HG02981 (cell line): ENCODE measurements at regions not wholly inside any gene's neighbourhood (a gene's known extent, or its start where the extent isn't known, plus 50 kb on each side); places are given as distances from the start of the nearest gene placed in this dataset.

Experiments used
- ATAC-seq: cut with Tn5 transposase; IDR thresholded peaks from one replicate; pipeline ENCODE4 v1.9.1; 2021; ENCODE audit warnings: mild to moderate bottlenecking, moderate library complexity; ENCODE audit not compliant: unreplicated experiment

GRCh38 chr3:135849827-135850226, 115.7 kb upstream of the PPP2R3A start:
- ATAC-seq = no peak

- ATAC-seq = no peak
These were observed 114.1 kb upstream of the PPP2R3A start for GRCh38 chr3:135851201-135852081.

- ATAC-seq = no peak
These were observed 111.5 kb upstream of the PPP2R3A start for GRCh38 chr3:135853981-135854380.

GRCh38 chr3:135860761-135861160, 104.8 kb upstream of the PPP2R3A start:
- no peak for ATAC-seq

GRCh38 chr3:135862361-135862760, 103.2 kb upstream of the PPP2R3A start:
- ATAC-seq = no peak

GRCh38 chr3:135864060-135864459, 101.5 kb upstream of the PPP2R3A start:
- ATAC-seq = no peak

GRCh38 chr3:135865085-135865484, 100.4 kb upstream of the PPP2R3A start:
- ATAC-seq = no peak

GRCh38 chr3:135865553-135865952, 100.0 kb upstream of the PPP2R3A start:
- ATAC-seq = no peak

GRCh38 chr3:135867911-135868310, 97.6 kb upstream of the PPP2R3A start:
- no peak for ATAC-seq

- ATAC-seq = no peak
These were observed 96.7 kb upstream of the PPP2R3A start for GRCh38 chr3:135868801-135869200.

GRCh38 chr3:135869439-135870105, 96.0 kb upstream of the PPP2R3A start:
- no peak for ATAC-seq

- ATAC-seq = no peak
These were observed 94.2 kb upstream of the PPP2R3A start for GRCh38 chr3:135871311-135871710.

GRCh38 chr3:135874035-135874434, 91.5 kb upstream of the PPP2R3A start:
- no peak for ATAC-seq

- no peak for ATAC-seq
These were observed 87.0 kb upstream of the PPP2R3A start for GRCh38 chr3:135878501-135878900.

- ATAC-seq = no peak
These were observed 79.6 kb upstream of the PPP2R3A start for GRCh38 chr3:135885885-135886284.

- ATAC-seq = no peak
These were observed 78.3 kb upstream of the PPP2R3A start for GRCh38 chr3:135887220-135887619.

- ATAC-seq = no peak
These were observed 76.1 kb upstream of the PPP2R3A start for GRCh38 chr3:135889443-135889842.

GRCh38 chr3:135891121-135891520, 74.4 kb upstream of the PPP2R3A start:
- ATAC-seq = no peak

GRCh38 chr3:135895106-135895733, 70.3 kb upstream of the PPP2R3A start:
- no peak for ATAC-seq

- no peak for ATAC-seq
These were observed 69.8 kb upstream of the PPP2R3A start for GRCh38 chr3:135895734-135896121.

GRCh38 chr3:135896613-135897012, 68.9 kb upstream of the PPP2R3A start:
- no peak for ATAC-seq

GRCh38 chr3:135897715-135898114, 67.8 kb upstream of the PPP2R3A start:
- no peak for ATAC-seq
